HUES6 (cell line): ENCODE measurements at regions not wholly inside any gene's neighbourhood (a gene's known extent, or its start where the extent isn't known, plus 50 kb on each side); places are given as distances from the start of the nearest gene placed in this dataset.

Experiments used
- H3K27ac ChIP-seq: 2 replicates; pipeline ENCODE4 v1.7.0; 2013; ENCODE audit warnings: low read depth, mild to moderate bottlenecking, low read length, inconsistent platforms
- H3K27me3 ChIP-seq: 2 replicates; pipeline ENCODE4 v1.6.1; 2013; ENCODE audit warnings: low read length; ENCODE audit not compliant: control insufficient read depth, insufficient read depth
- H3K36me3 ChIP-seq: 2 replicates; pipeline ENCODE4 v1.6.1; 2013; ENCODE audit warnings: low read length; ENCODE audit not compliant: control insufficient read depth, insufficient read depth
- H3K4me1 ChIP-seq: 2 replicates; pipeline ENCODE4 v1.6.1; 2013; ENCODE audit warnings: low read length; ENCODE audit not compliant: control insufficient read depth, insufficient read depth
- H3K4me3 ChIP-seq: 2 replicates; pipeline ENCODE4 v1.5.1; 2013; ENCODE audit warnings: low read depth, low read length
- H3K9ac ChIP-seq: one replicate; pipeline ENCODE4 v1.6.1; 2013; ENCODE audit warnings: mild to moderate bottlenecking, low read length
- H3K9me3 ChIP-seq: 2 replicates; pipeline ENCODE4 v1.6.1; 2013; ENCODE audit warnings: low read depth, low read length; ENCODE audit not compliant: control insufficient read depth, insufficient read depth

- no peak overlapping the region for H3K4me3 ChIP-seq
- peaks cover 20% of the 10 kb centered on the region for H3K9me3 ChIP-seq
- H3K36me3 ChIP-seq = no peaks in the 10 kb centered on the region
- H3K9ac ChIP-seq = no peak overlapping the region
- H3K4me1 ChIP-seq = no peaks in the 10 kb centered on the region
- no peaks in the 10 kb centered on the region; the same call in 1 of the 2 replicates for H3K27me3 ChIP-seq
- H3K27ac ChIP-seq = no peak overlapping the region
Observed at GRCh38 chrX:23524467-23524866, 142.8 kb upstream of the PRDX4 start.

DNA sequence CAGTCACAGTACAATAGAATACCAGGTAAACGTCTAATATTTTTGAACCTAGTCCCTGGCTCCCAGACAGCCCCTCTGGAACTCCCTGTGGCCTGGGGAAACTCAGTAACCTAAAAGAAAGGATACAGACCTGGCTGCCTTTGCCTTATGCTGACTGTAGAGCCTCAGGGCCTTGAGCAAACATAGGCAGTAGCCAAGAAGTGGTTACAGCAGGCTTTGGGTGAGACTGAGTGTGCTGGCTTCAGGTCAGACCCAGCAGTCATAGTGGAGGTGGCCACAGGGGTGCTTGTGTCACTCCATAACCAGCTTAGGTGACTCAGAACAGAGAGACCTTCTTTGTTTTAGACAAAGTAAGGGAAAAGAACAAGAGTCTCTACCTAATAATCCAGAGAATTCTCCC, 141.8 kb upstream of the PRDX4 start:
- no peak overlapping the region for H3K4me3 ChIP-seq

DNA sequence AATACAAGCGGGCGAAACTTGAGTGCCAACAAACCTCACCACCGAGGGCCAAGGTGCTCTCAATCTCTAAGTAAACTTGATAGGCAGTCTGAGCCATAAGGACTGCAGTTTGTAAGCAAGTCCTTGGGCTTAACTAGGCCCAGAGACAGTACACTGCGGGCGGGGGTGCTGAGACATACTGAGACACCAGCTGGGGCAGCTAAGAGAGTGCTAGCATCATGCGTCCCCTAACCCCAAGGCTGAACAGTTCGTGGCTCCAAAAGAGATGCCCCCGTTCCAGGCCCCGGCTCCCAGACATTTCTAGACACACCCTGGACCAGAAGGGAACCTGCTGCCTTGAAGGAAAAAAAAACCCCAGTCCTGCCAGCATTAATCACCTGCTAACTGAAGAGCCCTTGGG, 126.8 kb upstream of the PRDX4 start:
- H3K9me3 ChIP-seq = peaks cover 5% of the 10 kb centered on the region
- no peak overlapping the region for H3K4me3 ChIP-seq
- no peaks in the 10 kb centered on the region for H3K36me3 ChIP-seq
- H3K4me1 ChIP-seq = no peaks in the 10 kb centered on the region
- no peak overlapping the region for H3K9ac ChIP-seq
- no peaks in the 10 kb centered on the region; the same call in 1 of the 2 replicates for H3K27me3 ChIP-seq
- H3K27ac ChIP-seq = no peak overlapping the region

More for the DNA sequence above, 141.8 kb upstream of the PRDX4 start:
- no peak overlapping the region for H3K27ac ChIP-seq
- H3K9ac ChIP-seq = no peak overlapping the region
- H3K27me3 ChIP-seq = no peaks in the 10 kb centered on the region; the same call in 1 of the 2 replicates
- H3K9me3 ChIP-seq = peaks cover 20% of the 10 kb centered on the region
- no peaks in the 10 kb centered on the region for H3K4me1 ChIP-seq
- H3K36me3 ChIP-seq = no peaks in the 10 kb centered on the region

- Histone ChIP-seq H3K4me3 (no peak overlapping the region), H3K9ac (no peak overlapping the region), H3K4me1 (no peaks in the 10 kb centered on the region), H3K36me3 (no peaks in the 10 kb centered on the region), H3K27me3 (no peaks in the 10 kb centered on the region; the same call in 1 of the 2 replicates), H3K27ac (no peak overlapping the region), H3K9me3 (peaks cover 3% of the 10 kb centered on the region; the same call in 1 of the 2 replicates)
Observed at GRCh38 chrX:23548164-23548563, 119.1 kb upstream of the PRDX4 start.

- no peaks in the 10 kb centered on the region for H3K27me3 ChIP-seq
- no peak overlapping the region for H3K4me3 ChIP-seq
- H3K4me1 ChIP-seq = no peaks in the 10 kb centered on the region
- no peak overlapping the region for H3K9ac ChIP-seq
- H3K9me3 ChIP-seq = peaks cover 11% of the 10 kb centered on the region; the same call in 1 of the 2 replicates
- no peaks in the 10 kb centered on the region for H3K36me3 ChIP-seq
- no peak overlapping the region for H3K27ac ChIP-seq
Observed at GRCh38 chrX:23552303-23552702, 115.0 kb upstream of the PRDX4 start.

- no peaks in the 10 kb centered on the region for H3K36me3 ChIP-seq
- no peak overlapping the region for H3K27ac ChIP-seq
- no peaks in the 10 kb centered on the region; the same call in 1 of the 2 replicates for H3K27me3 ChIP-seq
- peaks cover 31% of the 10 kb centered on the region for H3K9me3 ChIP-seq
- no peaks in the 10 kb centered on the region for H3K4me1 ChIP-seq
- H3K4me3 ChIP-seq = no peak overlapping the region
- H3K9ac ChIP-seq = no peak overlapping the region
Observed at GRCh38 chrX:23554304-23554703, 113.0 kb upstream of the PRDX4 start.

DNA sequence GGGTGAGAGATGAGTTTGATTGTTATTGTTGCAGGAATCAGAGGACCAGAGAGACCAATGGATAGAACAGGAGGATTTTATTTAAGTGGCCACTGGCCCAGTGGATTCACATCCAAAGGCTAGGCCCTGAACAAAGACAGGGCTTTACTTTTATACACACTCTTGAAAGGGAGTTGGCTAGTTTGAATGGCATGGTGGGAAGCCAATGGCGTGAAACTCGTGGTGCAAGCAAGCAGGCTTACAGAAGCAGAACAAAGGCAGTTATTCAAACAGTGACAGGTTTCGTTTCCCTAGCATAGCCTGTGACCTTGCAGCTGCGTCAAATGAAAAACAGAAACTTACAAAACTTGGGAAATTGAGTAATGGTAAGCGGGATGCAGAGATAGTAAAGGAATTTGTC, 110.2 kb upstream of the PRDX4 start:
- Histone ChIP-seq H3K27ac (no peak overlapping the region), H3K9ac (no peak overlapping the region), H3K36me3 (no peaks in the 10 kb centered on the region), H3K4me1 (no peaks in the 10 kb centered on the region), H3K27me3 (no peaks in the 10 kb centered on the region; the same call in 1 of the 2 replicates), H3K9me3 (peaks cover 35% of the 10 kb centered on the region), H3K4me3 (no peak overlapping the region)

- H3K27ac ChIP-seq = no peak overlapping the region
- H3K27me3 ChIP-seq = no peaks in the 10 kb centered on the region; the same call in 1 of the 2 replicates
- no peaks in the 10 kb centered on the region for H3K36me3 ChIP-seq
- H3K4me3 ChIP-seq = no peak overlapping the region
- H3K9me3 ChIP-seq = peaks cover 35% of the 10 kb centered on the region
- no peaks in the 10 kb centered on the region for H3K4me1 ChIP-seq
- H3K9ac ChIP-seq = no peak overlapping the region
Observed at GRCh38 chrX:23559975-23560374, 107.3 kb upstream of the PRDX4 start.

DNA sequence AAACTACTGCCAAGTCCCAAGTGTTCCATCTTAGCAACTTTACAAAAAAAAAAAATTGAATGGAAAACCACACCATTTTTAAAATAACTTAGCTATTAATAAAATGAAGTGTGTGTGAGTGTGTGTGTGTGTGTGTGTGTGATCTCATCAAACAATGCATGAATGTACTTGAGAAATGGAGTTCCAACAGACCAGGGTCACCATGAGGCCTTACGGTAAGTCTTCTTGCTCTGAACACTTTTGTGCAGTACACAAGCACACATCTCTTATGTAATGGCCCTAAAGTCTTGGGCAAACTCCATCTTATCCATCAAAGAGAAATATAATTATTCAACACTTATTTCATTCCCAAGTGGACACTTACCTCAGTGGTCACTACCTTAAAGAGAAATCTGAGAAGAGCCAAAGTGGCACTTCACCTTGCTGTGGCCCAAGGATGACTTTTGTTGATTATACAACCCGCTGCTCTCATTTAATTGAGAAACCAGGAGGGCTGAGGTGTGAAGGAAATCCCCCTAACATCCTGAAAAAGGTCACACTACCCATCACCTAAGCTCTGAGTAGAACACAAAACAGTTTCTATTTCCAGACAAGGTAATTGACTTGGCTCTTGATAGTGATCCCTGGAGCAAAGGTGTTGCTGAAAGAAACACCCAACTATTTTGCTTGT, 96.5 kb upstream of the PRDX4 start:
- Histone ChIP-seq H3K27ac (no peak overlapping the region), H3K27me3 (no peaks in the 10 kb centered on the region; the same call in 1 of the 2 replicates), H3K9ac (no peak overlapping the region), H3K9me3 (peaks cover 30% of the 10 kb centered on the region), H3K4me3 (no peak overlapping the region), H3K36me3 (no peaks in the 10 kb centered on the region), H3K4me1 (no peaks in the 10 kb centered on the region)

DNA sequence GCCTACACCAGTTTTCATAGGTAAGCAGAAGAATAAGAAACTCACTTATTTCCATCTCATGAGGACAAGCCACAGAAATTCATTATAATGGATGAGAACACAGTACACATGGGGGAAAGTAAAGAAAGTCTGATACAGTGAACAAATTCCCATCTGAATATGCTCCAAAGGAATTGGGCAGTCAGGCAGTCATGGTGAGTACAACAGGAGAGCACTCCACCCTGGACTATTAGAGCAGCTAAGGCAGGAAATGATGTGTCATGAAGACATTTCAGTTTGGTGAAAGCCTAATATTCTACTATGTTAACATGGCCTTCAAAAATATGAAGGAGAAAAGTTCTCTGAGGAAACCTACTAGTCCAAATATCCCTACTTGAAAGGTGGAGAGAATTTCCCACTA, 92.0 kb upstream of the PRDX4 start:
- Histone ChIP-seq H3K9me3 (no peaks in the 10 kb centered on the region), H3K27me3 (no peaks in the 10 kb centered on the region; the same call in 1 of the 2 replicates), H3K4me3 (no peak overlapping the region), H3K9ac (no peak overlapping the region), H3K4me1 (no peaks in the 10 kb centered on the region), H3K36me3 (no peaks in the 10 kb centered on the region; the same call in 1 of the 2 replicates), H3K27ac (no peak overlapping the region)

GRCh38 chrX:23578079-23578478, 89.2 kb upstream of the PRDX4 start:
- Histone ChIP-seq H3K27me3 (no peaks in the 10 kb centered on the region; the same call in 1 of the 2 replicates), H3K4me1 (no peaks in the 10 kb centered on the region), H3K9ac (no peak overlapping the region), H3K4me3 (no peak overlapping the region), H3K36me3 (no peaks in the 10 kb centered on the region; the same call in 1 of the 2 replicates), H3K27ac (no peak overlapping the region), H3K9me3 (no peaks in the 10 kb centered on the region)
